ENCODE measurements at regions not wholly inside any gene's neighbourhood (a gene's known extent, or its start where the extent isn't known, plus 50 kb on each side); places are given as distances from the start of the nearest gene placed in this dataset.

DNA sequence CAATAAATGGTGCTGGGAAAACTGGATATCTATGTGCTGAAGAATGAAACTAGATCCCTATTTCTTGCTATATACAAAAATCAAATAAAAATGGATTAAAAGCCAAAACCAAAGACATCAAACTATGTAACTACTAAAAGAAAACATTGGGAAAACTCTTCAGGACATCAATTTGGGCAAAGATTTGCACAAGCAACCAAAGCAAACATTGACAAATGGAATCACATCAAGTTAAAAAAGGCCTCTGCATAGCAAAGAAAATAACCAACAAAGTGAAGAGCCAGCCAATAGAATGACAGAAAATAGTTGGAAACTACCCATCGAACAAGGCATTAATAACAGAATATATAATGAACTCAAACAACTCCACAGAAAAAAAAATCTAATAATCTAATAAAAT lies 1495.3 kb downstream of the SI start:
- TF ChIP-seq, protein P1, sequence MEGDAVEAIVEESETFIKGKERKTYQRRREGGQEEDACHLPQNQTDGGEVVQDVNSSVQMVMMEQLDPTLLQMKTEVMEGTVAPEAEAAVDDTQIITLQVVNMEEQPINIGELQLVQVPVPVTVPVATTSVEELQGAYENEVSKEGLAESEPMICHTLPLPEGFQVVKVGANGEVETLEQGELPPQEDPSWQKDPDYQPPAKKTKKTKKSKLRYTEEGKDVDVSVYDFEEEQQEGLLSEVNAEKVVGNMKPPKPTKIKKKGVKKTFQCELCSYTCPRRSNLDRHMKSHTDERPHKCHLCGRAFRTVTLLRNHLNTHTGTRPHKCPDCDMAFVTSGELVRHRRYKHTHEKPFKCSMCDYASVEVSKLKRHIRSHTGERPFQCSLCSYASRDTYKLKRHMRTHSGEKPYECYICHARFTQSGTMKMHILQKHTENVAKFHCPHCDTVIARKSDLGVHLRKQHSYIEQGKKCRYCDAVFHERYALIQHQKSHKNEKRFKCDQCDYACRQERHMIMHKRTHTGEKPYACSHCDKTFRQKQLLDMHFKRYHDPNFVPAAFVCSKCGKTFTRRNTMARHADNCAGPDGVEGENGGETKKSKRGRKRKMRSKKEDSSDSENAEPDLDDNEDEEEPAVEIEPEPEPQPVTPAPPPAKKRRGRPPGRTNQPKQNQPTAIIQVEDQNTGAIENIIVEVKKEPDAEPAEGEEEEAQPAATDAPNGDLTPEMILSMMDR (IDR thresholded peaks at IDR 0.05; ENCODE audit: unreplicated experiment): no peak
- intact Hi-C loops (cut with micrococcal nuclease; ENCODE audit: unreplicated experiment): no loop called here
- H3K36me3 Mint-ChIP-seq (ENCODE audit: insufficient read depth, unreplicated experiment): no peaks in the 10 kb centered on the region
- H3K27me3 Mint-ChIP-seq (ENCODE audit: unreplicated experiment): no peaks in the 10 kb centered on the region
- no peak overlapping the region for H3K4me3 Mint-ChIP-seq (ENCODE audit: low read depth, unreplicated experiment)
- H3K4me1 Mint-ChIP-seq (ENCODE audit: low read depth, unreplicated experiment): no peaks in the 10 kb centered on the region
- BruUV-seq (replicated peaks): no TSS peak
- H3K9me3 Mint-ChIP-seq (ENCODE audit: low read depth, unreplicated experiment): peaks cover 3% of the 10 kb centered on the region
- H3K27ac Mint-ChIP-seq (ENCODE audit: unreplicated experiment): no peak overlapping the region
- CTCF ChIA-PET: no interaction called here
- DNase-seq: no peak

DNA sequence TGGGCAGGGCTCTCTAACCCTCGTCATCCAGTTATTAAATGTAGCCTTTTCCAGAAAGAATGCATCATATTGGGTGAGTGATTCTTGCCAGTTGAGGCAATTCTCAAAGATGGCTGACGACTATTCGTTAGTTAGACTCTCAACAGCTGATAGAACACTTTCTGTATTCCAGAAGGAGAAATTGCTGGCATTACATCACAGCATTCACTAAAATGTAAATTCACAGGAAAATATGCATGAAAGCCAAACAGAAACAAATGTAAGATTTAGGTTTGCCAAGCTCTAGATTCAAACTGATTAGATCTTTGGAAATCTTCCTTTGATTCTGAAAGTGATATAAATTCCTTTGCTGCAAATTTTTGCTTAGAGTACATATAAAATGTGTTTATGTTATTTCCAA lies 1501.0 kb downstream of the SI start:
- Mint-ChIP-seq H3K27me3 (ENCODE audit: unreplicated experiment) (no peaks in the 10 kb centered on the region), H3K9me3 (ENCODE audit: low read depth, unreplicated experiment) (peaks cover 5% of the 10 kb centered on the region), H3K4me3 (ENCODE audit: low read depth, unreplicated experiment) (no peak overlapping the region), H3K27ac (ENCODE audit: unreplicated experiment) (no peak overlapping the region), H3K36me3 (ENCODE audit: insufficient read depth, unreplicated experiment) (no peaks in the 10 kb centered on the region), H3K4me1 (ENCODE audit: low read depth, unreplicated experiment) (no peaks in the 10 kb centered on the region)
- CTCF ChIA-PET: no interaction called here
- DNase-seq: no peak
- BruUV-seq (replicated peaks): no TSS peak
- intact Hi-C loops (cut with micrococcal nuclease; ENCODE audit: unreplicated experiment): no loop called here
- TF ChIP-seq, protein P1 (IDR thresholded peaks at IDR 0.05; ENCODE audit: unreplicated experiment): no peak

DNA sequence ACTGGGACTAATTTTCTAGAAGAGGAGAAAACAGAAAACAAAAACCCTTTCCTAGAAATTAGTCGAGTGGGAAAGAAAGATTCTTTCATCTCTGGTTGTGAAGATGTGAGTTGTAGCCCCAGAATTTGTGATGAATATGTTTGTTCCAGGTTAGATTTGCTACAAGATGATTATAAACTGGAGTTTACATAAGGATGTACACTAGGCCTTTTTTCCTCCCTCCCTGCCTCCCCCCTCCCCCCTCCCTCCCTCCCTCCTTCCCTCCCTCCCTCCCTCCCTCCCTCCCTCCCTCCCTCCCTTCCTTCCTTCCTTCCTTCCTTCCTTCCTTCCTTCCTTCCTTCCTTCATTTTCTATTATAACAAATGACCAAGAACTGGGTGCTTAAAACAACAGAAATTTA lies 1502.0 kb downstream of the SI start:
- CTCF ChIA-PET: no interaction called here
- no peak for DNase-seq
- BruUV-seq (replicated peaks): no TSS peak
- TF ChIP-seq, protein P1 (IDR thresholded peaks at IDR 0.05; ENCODE audit: unreplicated experiment): no peak
- peaks cover 10% of the 10 kb centered on the region for H3K9me3 Mint-ChIP-seq (ENCODE audit: low read depth, unreplicated experiment)
- intact Hi-C loops (cut with micrococcal nuclease; ENCODE audit: unreplicated experiment): no loop called here
- no peaks in the 10 kb centered on the region for H3K4me1 Mint-ChIP-seq (ENCODE audit: low read depth, unreplicated experiment)
- no peak overlapping the region for H3K4me3 Mint-ChIP-seq (ENCODE audit: low read depth, unreplicated experiment)
- H3K27ac Mint-ChIP-seq (ENCODE audit: unreplicated experiment): no peak overlapping the region
- H3K27me3 Mint-ChIP-seq (ENCODE audit: unreplicated experiment): no peaks in the 10 kb centered on the region
- H3K36me3 Mint-ChIP-seq (ENCODE audit: insufficient read depth, unreplicated experiment): no peaks in the 10 kb centered on the region

DNA sequence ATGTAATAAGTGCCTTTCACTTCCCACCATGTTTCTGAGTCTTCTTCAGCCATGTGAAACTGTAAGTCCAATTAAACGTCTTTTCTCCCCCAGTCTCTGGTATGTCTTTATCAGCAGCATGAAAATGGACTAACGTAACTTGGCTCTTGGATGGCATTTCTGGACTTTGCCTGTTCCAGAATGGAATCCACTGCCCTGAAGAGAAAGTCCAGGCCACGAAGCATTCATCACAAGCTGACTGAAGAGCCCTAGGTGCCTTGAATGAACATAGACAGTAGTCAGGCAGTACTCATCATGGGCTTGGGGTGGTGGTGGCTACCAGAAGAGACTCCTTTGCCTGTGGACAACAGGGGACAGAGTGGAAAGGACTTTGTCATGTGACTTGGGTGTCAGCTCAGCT lies 1505.0 kb downstream of the SI start:
- DNase-seq: no peak
- no peak overlapping the region for H3K4me3 Mint-ChIP-seq (ENCODE audit: low read depth, unreplicated experiment)
- BruUV-seq (replicated peaks): no TSS peak
- H3K27ac Mint-ChIP-seq (ENCODE audit: unreplicated experiment): no peak overlapping the region
- CTCF ChIA-PET: no interaction called here
- H3K4me1 Mint-ChIP-seq (ENCODE audit: low read depth, unreplicated experiment): no peaks in the 10 kb centered on the region
- H3K9me3 Mint-ChIP-seq (ENCODE audit: low read depth, unreplicated experiment): peaks cover 16% of the 10 kb centered on the region
- TF ChIP-seq, protein P1 (IDR thresholded peaks at IDR 0.05; ENCODE audit: unreplicated experiment): no peak
- no peaks in the 10 kb centered on the region for H3K27me3 Mint-ChIP-seq (ENCODE audit: unreplicated experiment)
- no peaks in the 10 kb centered on the region for H3K36me3 Mint-ChIP-seq (ENCODE audit: insufficient read depth, unreplicated experiment)
- intact Hi-C loops (cut with micrococcal nuclease; ENCODE audit: unreplicated experiment): no loop called here

DNA sequence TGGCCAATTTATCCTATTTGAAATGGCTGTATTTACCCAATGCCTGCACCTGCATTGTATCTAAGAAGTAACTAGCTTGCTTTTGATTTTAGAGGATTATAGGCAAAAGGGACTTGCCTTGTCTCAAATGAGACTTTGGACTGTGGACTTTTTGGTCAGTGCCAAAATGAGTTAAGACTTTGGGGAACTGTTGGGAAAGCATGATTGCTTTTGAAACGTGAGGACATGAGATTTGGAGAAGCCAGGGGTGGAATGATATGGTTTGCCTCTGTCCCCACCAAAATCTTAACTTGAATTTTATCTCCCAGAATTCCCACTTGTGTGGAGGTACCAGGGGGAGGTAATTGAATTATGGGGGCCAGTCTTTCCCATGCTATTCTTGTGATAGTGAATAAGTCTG lies 1505.4 kb downstream of the SI start:
- Mint-ChIP-seq H3K27me3 (ENCODE audit: unreplicated experiment) (no peaks in the 10 kb centered on the region), H3K4me3 (ENCODE audit: low read depth, unreplicated experiment) (no peak overlapping the region), H3K4me1 (ENCODE audit: low read depth, unreplicated experiment) (no peaks in the 10 kb centered on the region), H3K9me3 (ENCODE audit: low read depth, unreplicated experiment) (peaks cover 16% of the 10 kb centered on the region), H3K36me3 (ENCODE audit: insufficient read depth, unreplicated experiment) (no peaks in the 10 kb centered on the region), H3K27ac (ENCODE audit: unreplicated experiment) (no peak overlapping the region)
- CTCF ChIA-PET: no interaction called here
- BruUV-seq (replicated peaks): no TSS peak
- intact Hi-C loops (cut with micrococcal nuclease; ENCODE audit: unreplicated experiment): no loop called here
- DNase-seq: no peak
- TF ChIP-seq, protein P1 (IDR thresholded peaks at IDR 0.05; ENCODE audit: unreplicated experiment): no peak

Measured in Calu3 (cell line).